GM19468 (cell line): ENCODE measurements at regions not wholly inside any gene's neighbourhood (a gene's known extent, or its start where the extent isn't known, plus 50 kb on each side); places are given as distances from the start of the nearest gene placed in this dataset.
"Not testable (repeated sequence)": the region's sequence is repeated elsewhere in the genome, so short reads cannot be mapped to it uniquely, and the experiment has no call there.

ENCODE experiments used
- ATAC-seq: cut with Tn5 transposase; IDR thresholded peaks from one replicate; pipeline ENCODE4 v1.9.1; 2021; ENCODE audit warnings: mild to moderate bottlenecking, moderate library complexity, moderate number of reproducible peaks; ENCODE audit not compliant: unreplicated experiment; ENCODE audit errors: extremely low read depth

- not testable (repeated sequence) for ATAC-seq
Measured at GRCh38 chr2:87309785-87310184, 288.1 kb upstream of the PLGLB1 start.

- not testable (repeated sequence) for ATAC-seq
Measured at GRCh38 chr2:87311896-87312441, 290.3 kb upstream of the PLGLB1 start.

GRCh38 chr2:87314622-87315021, 293.0 kb upstream of the PLGLB1 start:
- not testable (repeated sequence) for ATAC-seq

GRCh38 chr2:87315183-87315902, 293.7 kb upstream of the PLGLB1 start:
- ATAC-seq: not testable (repeated sequence)

GRCh38 chr2:87317193-87317592, 295.5 kb upstream of the PLGLB1 start:
- ATAC-seq: not testable (repeated sequence)

- ATAC-seq: not testable (repeated sequence)
Measured at GRCh38 chr2:87318814-87319491, 297.3 kb upstream of the PLGLB1 start.

GRCh38 chr2:87319705-87320104, 298.1 kb upstream of the PLGLB1 start:
- ATAC-seq: not testable (repeated sequence)

GRCh38 chr2:87321201-87321600, 299.6 kb upstream of the PLGLB1 start:
- ATAC-seq: not testable (repeated sequence)

GRCh38 chr2:87324335-87325041, 302.8 kb upstream of the PLGLB1 start:
- not testable (repeated sequence) for ATAC-seq

GRCh38 chr2:87325042-87325910, 303.6 kb upstream of the PLGLB1 start:
- not testable (repeated sequence) for ATAC-seq

GRCh38 chr2:87325911-87326294, 304.3 kb upstream of the PLGLB1 start:
- ATAC-seq: not testable (repeated sequence)

- ATAC-seq: not testable (repeated sequence)
Measured at GRCh38 chr2:87326754-87327153, 305.1 kb upstream of the PLGLB1 start.

- ATAC-seq: not testable (repeated sequence)
Measured at GRCh38 chr2:87327648-87328371, 306.2 kb upstream of the PLGLB1 start.

GRCh38 chr2:87329529-87329928, 307.9 kb upstream of the PLGLB1 start:
- ATAC-seq: not testable (repeated sequence)

- not testable (repeated sequence) for ATAC-seq
Measured at GRCh38 chr2:87330486-87330885, 308.8 kb upstream of the PLGLB1 start.

- not testable (repeated sequence) for ATAC-seq
Measured at GRCh38 chr2:87331940-87332583, 310.4 kb upstream of the PLGLB1 start.

- not testable (repeated sequence) for ATAC-seq
Measured at GRCh38 chr2:87334888-87335287, 313.2 kb upstream of the PLGLB1 start.

- ATAC-seq: not testable (repeated sequence)
Measured at GRCh38 chr2:87338998-87339397, 317.4 kb upstream of the PLGLB1 start.
